H1 (cell line): ENCODE measurements at regions not wholly inside any gene's neighbourhood (a gene's known extent, or its start where the extent isn't known, plus 50 kb on each side); places are given as distances from the start of the nearest gene placed in this dataset.

Experiments
- CTCF ChIA-PET: fragments of 300-600 bp; sonication (Branson Sonifier 250); formaldehyde crosslinking; loops from one replicate; lab custom pipeline; 2021; ENCODE audit not compliant: partially characterized antibody; lab: Charles Lee
- POLR2A ChIA-PET: fragments of 300-600 bp; sonication (Branson Sonifier 250); formaldehyde crosslinking; loops from one replicate; lab custom pipeline; 2021; ENCODE audit warnings: inconsistent platforms; ENCODE audit not compliant: partially characterized antibody; lab: Charles Lee
- DNase-seq, 2 experiments: peaks; one replicate each; pipeline versions ENCODE4 v3.0.0 to v3.0.0-alpha.2; 2010 to 2022; ENCODE audit warnings: low spot score in 2 of 2, low read depth in 1 of 2, mixed read lengths in 1 of 2
- FAIRE-seq: peaks from 2 replicates; lab custom pipeline; 2011; peaks lifted over from hg19 to GRCh38; lab: Jason Lieb, UNC
- H2AFZ ChIP-seq: 2 replicates; pipeline ENCODE4 v1.8.1; 2012; ENCODE audit warnings: low read length, inconsistent platforms
- H2AK5ac ChIP-seq: 2 replicates; pipeline ENCODE4 v1.6.1; 2013; ENCODE audit warnings: low read depth, low read length
- H2BK120ac ChIP-seq: replicated peaks from 2 replicates; pipeline ENCODE3; 2013; ENCODE audit warnings: low read depth, low read length, inconsistent platforms
- H2BK12ac ChIP-seq: 2 replicates; pipeline ENCODE4 v1.6.1; 2013; ENCODE audit warnings: low read depth, low read length
- H2BK15ac ChIP-seq: 2 replicates; pipeline ENCODE4 v1.6.1; 2013; ENCODE audit warnings: low read length
- H2BK20ac ChIP-seq: 2 replicates; pipeline ENCODE4 v1.6.1; 2013; ENCODE audit warnings: low read length
- H2BK5ac ChIP-seq: 2 replicates; pipeline ENCODE4 v1.6.1; 2013; ENCODE audit warnings: low read depth, low read length
- H3K14ac ChIP-seq: 2 replicates; pipeline ENCODE4 v1.6.1; 2013; ENCODE audit warnings: inconsistent platforms; ENCODE audit not compliant: insufficient read length
- H3K18ac ChIP-seq: 2 replicates; pipeline ENCODE4 v1.6.1; 2013; ENCODE audit warnings: low read length; ENCODE audit errors: extremely low read depth
- H3K23ac ChIP-seq: 2 replicates; pipeline ENCODE4 v1.6.1; 2013; ENCODE audit warnings: inconsistent platforms; ENCODE audit not compliant: insufficient read length
- H3K23me2 ChIP-seq: 2 replicates; pipeline ENCODE4 v1.6.1; 2013; ENCODE audit warnings: low read depth, low read length
- H3K27ac ChIP-seq: 2 replicates; pipeline ENCODE4 v1.6.1; 2011; ENCODE audit warnings: low read depth, low read length, inconsistent platforms
- H3K27me3 ChIP-seq, 4 experiments: replicated peaks in 1 of 4; 1 replicate in 1 of 4; 2 replicates in 3 of 4; pipeline versions ENCODE4 v1.6.1 to v1.8.1; 2011 to 2013; ENCODE audit warnings: low read length in 3 of 4, mild to moderate bottlenecking in 3 of 4, inconsistent platforms in 2 of 4, mixed read lengths in 2 of 4, moderate library complexity in 1 of 4; ENCODE audit not compliant: control insufficient read depth in 3 of 4, insufficient read depth in 3 of 4; ENCODE audit errors: extremely low read depth in 1 of 4
- H3K36me3 ChIP-seq, 4 experiments: 2 replicates each; pipeline versions ENCODE4 v1.6.1 to v1.8.1; 2011 to 2013; ENCODE audit warnings: mild to moderate bottlenecking in 4 of 4, low read length in 3 of 4, moderate library complexity in 2 of 4, control low read depth in 1 of 4, inconsistent platforms in 1 of 4; ENCODE audit not compliant: insufficient read depth in 4 of 4, control insufficient read depth in 2 of 4
- H3K4ac ChIP-seq: replicated peaks from 2 replicates; pipeline ENCODE3; 2013; ENCODE audit warnings: low read length, low read depth, mixed read lengths, inconsistent platforms; ENCODE audit not compliant: insufficient read length
- H3K4me1 ChIP-seq, 4 experiments: replicated peaks in 1 of 4; 1 replicate in 1 of 4; 2 replicates in 3 of 4; pipeline versions ENCODE4 v1.6.1 to v1.8.1; 2011 to 2013; ENCODE audit warnings: low read length in 3 of 4, inconsistent platforms in 2 of 4, mixed read lengths in 1 of 4; ENCODE audit not compliant: insufficient read depth in 4 of 4, control insufficient read depth in 3 of 4
- H3K4me2 ChIP-seq, 2 experiments: 2 replicates each; pipeline versions ENCODE4 v1.6.1 to v1.8.1; 2011 to 2013; ENCODE audit warnings: low read depth in 2 of 2, low read length in 2 of 2, control low read depth in 1 of 2, inconsistent platforms in 1 of 2, mild to moderate bottlenecking in 1 of 2; ENCODE audit not compliant: insufficient read depth in 1 of 2
- H3K4me3 ChIP-seq, 4 experiments: fragments of 200-600, 300-600 bp in 1 of 4; sonication (generic), shearing (Covaris generic), sonication (Bioruptor Twin) in 1 of 4; 2 replicates each; pipeline versions ENCODE4 v1.5.1 to v1.8.1; 2011 to 2016; ENCODE audit warnings: low read length in 4 of 4, low read depth in 3 of 4, control low read depth in 2 of 4, inconsistent platforms in 2 of 4, mild to moderate bottlenecking in 2 of 4, mixed read lengths in 1 of 4, moderate library complexity in 1 of 4; ENCODE audit not compliant: insufficient read depth in 2 of 4; ENCODE audit errors: extremely low read depth in 1 of 4
- H3K56ac ChIP-seq: replicated peaks from 2 replicates; pipeline ENCODE3; 2013; ENCODE audit warnings: low read depth, mild to moderate bottlenecking, mixed read lengths, low read length, inconsistent platforms; ENCODE audit not compliant: insufficient read length
- H3K79me1 ChIP-seq: 2 replicates; pipeline ENCODE4 v1.6.1; 2013; ENCODE audit warnings: low read depth, low read length, control low read depth
- H3K79me2 ChIP-seq, 2 experiments: 2 replicates each; pipeline versions ENCODE4 v1.6.1 to v1.8.1; 2012 to 2013; ENCODE audit warnings: low read length in 2 of 2, mild to moderate bottlenecking in 2 of 2, inconsistent platforms in 1 of 2; ENCODE audit not compliant: insufficient read depth in 2 of 2, control insufficient read depth in 1 of 2
- H3K9ac ChIP-seq, 4 experiments: replicated peaks in 1 of 4; 1 replicate in 1 of 4; 2 replicates in 3 of 4; pipeline versions ENCODE4 v1.6.1 to v1.8.1; 2011 to 2013; ENCODE audit warnings: low read depth in 3 of 4, low read length in 3 of 4, control low read depth in 2 of 4, mild to moderate bottlenecking in 2 of 4, moderate library complexity in 2 of 4, inconsistent platforms in 1 of 4; ENCODE audit errors: extremely low read depth in 1 of 4
- H3K9me3 ChIP-seq, 2 experiments: 2 replicates each; pipeline versions ENCODE4 v1.6.1 to v1.8.1; 2012 to 2013; ENCODE audit warnings: mild to moderate bottlenecking in 2 of 2, moderate library complexity in 2 of 2, control low read depth in 1 of 2, inconsistent platforms in 1 of 2, low read depth in 1 of 2, low read length in 1 of 2, mixed read lengths in 1 of 2; ENCODE audit not compliant: insufficient read depth in 2 of 2
- H4K20me1 ChIP-seq, 2 experiments: replicated peaks in 1 of 2; 2 replicates each; pipeline versions ENCODE3 to v1.8.1; 2011 to 2013; ENCODE audit warnings: inconsistent platforms in 2 of 2, low read length in 2 of 2, mild to moderate bottlenecking in 1 of 2; ENCODE audit not compliant: insufficient read depth in 2 of 2, control insufficient read depth in 1 of 2
- H4K5ac ChIP-seq: 2 replicates; pipeline ENCODE4 v1.6.1; 2013; ENCODE audit warnings: low read length, low read depth, mixed read lengths, inconsistent platforms; ENCODE audit not compliant: insufficient read length
- H4K8ac ChIP-seq: 2 replicates; pipeline ENCODE4 v1.8.0; 2013; ENCODE audit warnings: mild to moderate bottlenecking, moderate library complexity, low read length, inconsistent platforms; ENCODE audit not compliant: insufficient read depth; ENCODE audit errors: extremely low read depth
- H4K91ac ChIP-seq: replicated peaks from 2 replicates; pipeline ENCODE3; 2013; ENCODE audit warnings: low read length, mixed read lengths, inconsistent platforms; ENCODE audit not compliant: insufficient read length
- BRCA1 ChIP-seq: IDR thresholded peaks from 2 replicates; pipeline ENCODE4 v1.6.1; 2012; ENCODE audit warnings: low read depth, low read length, improper control_type of control experiment
- CBX8 ChIP-seq: fragments of 300-800, 300-1000 bp; sonication (generic); IDR thresholded peaks from 2 replicates; pipeline ENCODE4 v1.7.1; 2016; ENCODE audit warnings: low read depth, low read length, borderline replicate concordance
- CEBPB ChIP-seq: IDR thresholded peaks from 2 replicates; pipeline ENCODE4 v1.6.1; 2012; ENCODE audit warnings: low read depth, low read length
- CREB1 ChIP-seq: IDR thresholded peaks from 2 replicates; pipeline ENCODE4 v1.6.1; 2012; ENCODE audit warnings: inconsistent platforms
- RBBP5 ChIP-seq: IDR thresholded peaks from 2 replicates; pipeline ENCODE4 v1.7.1; 2012; ENCODE audit warnings: low read depth, mild to moderate bottlenecking, inconsistent platforms, low read length, moderate library complexity, borderline replicate concordance
- RNF2 ChIP-seq: fragments of 200-900, 300-1000 bp; sonication (generic); IDR thresholded peaks from 2 replicates; pipeline ENCODE4 v1.7.1; 2016; ENCODE audit warnings: borderline replicate concordance, low read depth, mild to moderate bottlenecking, antibody characterized with exemption, low read length; ENCODE audit not compliant: poor library complexity, severe bottlenecking; ENCODE audit errors: missing control alignments
- TEAD4 ChIP-seq: IDR thresholded peaks from 2 replicates; pipeline ENCODE4 v1.6.1; 2012; ENCODE audit warnings: low read depth, low read length, inconsistent platforms, mixed read lengths
- WGBS, 2 experiments: shearing (Covaris generic) in 1 of 2; methylation state at CpG; one replicate each; pipeline versions ENCODE4 v1.1.6 to v1.1.7; 2013 to 2015; ENCODE audit warnings: low lambda C conversion rate in 2 of 2, mixed read lengths in 2 of 2, inconsistent platforms in 1 of 2, low coverage in 1 of 2, missing lambda C conversion rate in 1 of 2; ENCODE audit not compliant: insufficient replicate concordance in 2 of 2, insufficient coverage in 1 of 2, insufficient read length in 1 of 2; ENCODE audit errors: extremely low coverage in 1 of 2, missing lambda C conversion rate in 1 of 2; 5-methylcytosine and 5-hydroxymethylcytosine counted together

DNA sequence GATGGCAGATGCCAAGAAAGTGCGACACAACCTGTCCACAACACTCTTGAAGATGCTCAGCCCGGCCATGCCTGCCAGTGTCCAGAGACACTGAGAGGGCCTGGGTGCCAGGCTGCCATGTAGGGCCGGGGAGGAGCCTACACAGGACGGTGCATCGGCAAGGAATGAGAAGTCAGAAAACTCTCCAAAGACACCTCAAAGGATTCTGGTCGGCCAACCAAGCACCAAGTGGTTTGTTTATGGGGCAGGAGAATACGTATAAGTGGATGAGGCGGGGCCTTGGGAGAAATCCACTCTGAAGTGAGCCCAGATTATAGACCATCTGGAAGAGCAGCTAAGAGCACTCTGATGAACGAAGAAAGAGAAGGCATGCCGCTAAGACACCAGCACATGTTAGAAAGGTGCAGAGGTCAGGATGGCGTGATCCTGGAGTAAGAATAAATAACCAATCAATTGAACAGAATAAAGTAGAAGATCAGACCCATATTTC lies 120.7 kb upstream of the FOXQ1 start:
- Histone ChIP-seq H2BK5ac (no peak overlapping the region), H3K14ac (no peak overlapping the region), H2BK12ac (no peak overlapping the region; the same call in 1 of the 2 replicates), H4K5ac (no peak overlapping the region), H3K23me2 (no peaks in the 10 kb centered on the region), H3K23ac (no peak overlapping the region), H2AFZ (no peak overlapping the region), H4K91ac (no peak overlapping the region), H3K56ac (no peak overlapping the region), H3K27me3 (peaks cover 0 to 1% (median 0%) of the 10 kb centered on the region in 4 experiments; a peak in 2 of 7 replicates), H3K27ac (no peak overlapping the region), H2BK15ac (no peak overlapping the region), H3K79me1 (no peaks in the 10 kb centered on the region), H2AK5ac (no peak overlapping the region), H3K4me3 (no peak overlapping the region), H2BK20ac (no peak overlapping the region), H2BK120ac (no peak overlapping the region), H3K18ac (no peak overlapping the region), H4K8ac (no peak overlapping the region), H3K4me1 (no peaks in the 10 kb centered on the region), H4K20me1 (no peaks in the 10 kb centered on the region), H3K79me2 (no peaks in the 10 kb centered on the region), H3K36me3 (no peaks in the 10 kb centered on the region), H3K9ac (no peak overlapping the region), H3K4me2 (no peak overlapping the region), H3K4ac (no peak overlapping the region), H3K9me3 (0 out of 4 replicates have a peak, but pooled peaks cover 0 to 8% of the 10 kb centered on the region in 2 experiments)
- POLR2A ChIA-PET: no interaction called here
- WGBS, 2 experiments: 92% methylated on average over 10 of the region's 11 CpGs; no CpG with 5 or more reads in 1 of the 2 experiments
- FAIRE-seq: no peak
- CTCF ChIA-PET: no interaction called here
- DNase-seq: no peak
- TF ChIP-seq CEBPB (no peak), BRCA1 (no peak), RBBP5 (no peak), RNF2 (no peak), CBX8 (no peak), CREB1 (no peak), TEAD4 (no peak)
